ENCODE measurements at regions not wholly inside any gene's neighbourhood (a gene's known extent, or its start where the extent isn't known, plus 50 kb on each side); places are given as distances from the start of the nearest gene placed in this dataset.
"Not testable (repeated sequence)": the region's sequence is repeated elsewhere in the genome, so short reads cannot be mapped to it uniquely, and the experiment has no call there.

DNA sequence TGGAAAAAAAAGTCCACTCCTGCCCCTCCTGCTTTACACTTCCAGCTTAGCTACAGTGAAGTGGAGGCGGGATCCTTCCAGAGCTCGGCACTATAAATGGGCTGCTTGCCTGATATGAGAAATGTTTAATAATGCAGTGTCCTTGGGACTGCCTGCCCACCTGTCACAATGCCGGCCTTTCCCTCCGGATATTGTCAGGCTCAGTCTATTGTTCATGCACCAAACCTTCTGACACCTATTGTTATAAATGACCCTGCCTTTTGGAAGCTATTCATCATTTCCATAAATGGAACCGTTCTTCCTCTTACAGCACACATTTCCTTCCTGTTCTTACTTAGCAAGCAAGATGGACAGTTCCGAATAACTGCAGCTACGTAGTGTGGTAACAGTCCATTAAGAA lies 146.3 kb downstream of the DMAC1 start:
- no peak for DNase-seq
- no peak overlapping the region for H3K27ac ChIP-seq
- TF ChIP-seq, protein P1, sequence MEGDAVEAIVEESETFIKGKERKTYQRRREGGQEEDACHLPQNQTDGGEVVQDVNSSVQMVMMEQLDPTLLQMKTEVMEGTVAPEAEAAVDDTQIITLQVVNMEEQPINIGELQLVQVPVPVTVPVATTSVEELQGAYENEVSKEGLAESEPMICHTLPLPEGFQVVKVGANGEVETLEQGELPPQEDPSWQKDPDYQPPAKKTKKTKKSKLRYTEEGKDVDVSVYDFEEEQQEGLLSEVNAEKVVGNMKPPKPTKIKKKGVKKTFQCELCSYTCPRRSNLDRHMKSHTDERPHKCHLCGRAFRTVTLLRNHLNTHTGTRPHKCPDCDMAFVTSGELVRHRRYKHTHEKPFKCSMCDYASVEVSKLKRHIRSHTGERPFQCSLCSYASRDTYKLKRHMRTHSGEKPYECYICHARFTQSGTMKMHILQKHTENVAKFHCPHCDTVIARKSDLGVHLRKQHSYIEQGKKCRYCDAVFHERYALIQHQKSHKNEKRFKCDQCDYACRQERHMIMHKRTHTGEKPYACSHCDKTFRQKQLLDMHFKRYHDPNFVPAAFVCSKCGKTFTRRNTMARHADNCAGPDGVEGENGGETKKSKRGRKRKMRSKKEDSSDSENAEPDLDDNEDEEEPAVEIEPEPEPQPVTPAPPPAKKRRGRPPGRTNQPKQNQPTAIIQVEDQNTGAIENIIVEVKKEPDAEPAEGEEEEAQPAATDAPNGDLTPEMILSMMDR (IDR thresholded peaks at IDR 0.05; ENCODE audit: low read depth, low read length, missing control alignments): no peak
- H3K36me3 ChIP-seq (replicated peaks): no peaks in the 10 kb centered on the region
- no peaks in the 10 kb centered on the region for H3K27me3 ChIP-seq (replicated peaks)
- no peak overlapping the region for H3K4me3 ChIP-seq (ENCODE audit: low read depth, low read length)
- in situ Hi-C loops (cut with HindIII; ENCODE audit: low pct_ligation_motif_present, low sequenced_read_pairs): no loop called here

DNA sequence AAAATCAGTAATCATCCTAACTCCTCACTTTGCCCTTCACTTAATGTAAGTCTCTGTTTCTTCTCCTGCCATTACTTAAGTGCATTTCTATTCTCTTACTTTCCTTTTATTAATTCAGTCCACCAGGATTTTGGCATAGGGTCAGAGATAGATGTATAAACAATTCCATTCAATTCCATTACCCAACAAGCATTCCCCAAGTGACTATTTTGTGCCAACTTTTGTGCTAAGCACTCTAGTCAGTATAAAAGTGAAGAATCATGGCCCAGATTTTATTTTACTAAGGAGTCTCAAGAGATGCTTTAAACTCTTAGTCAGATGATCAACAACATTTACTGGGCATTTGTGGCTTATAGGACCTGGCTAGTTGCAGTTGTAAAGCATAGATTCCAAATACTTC lies 159.3 kb downstream of the DMAC1 start:
- in situ Hi-C loops (cut with HindIII; ENCODE audit: low pct_ligation_motif_present, low sequenced_read_pairs): no loop called here
- TF ChIP-seq, protein P1 (IDR thresholded peaks at IDR 0.05; ENCODE audit: low read depth, low read length, missing control alignments): no peak
- Histone ChIP-seq H3K36me3 (replicated peaks) (no peaks in the 10 kb centered on the region), H3K4me3 (ENCODE audit: low read depth, low read length) (no peak overlapping the region), H3K27me3 (replicated peaks) (no peaks in the 10 kb centered on the region), H3K27ac (no peak overlapping the region)
- no peak for DNase-seq

DNA sequence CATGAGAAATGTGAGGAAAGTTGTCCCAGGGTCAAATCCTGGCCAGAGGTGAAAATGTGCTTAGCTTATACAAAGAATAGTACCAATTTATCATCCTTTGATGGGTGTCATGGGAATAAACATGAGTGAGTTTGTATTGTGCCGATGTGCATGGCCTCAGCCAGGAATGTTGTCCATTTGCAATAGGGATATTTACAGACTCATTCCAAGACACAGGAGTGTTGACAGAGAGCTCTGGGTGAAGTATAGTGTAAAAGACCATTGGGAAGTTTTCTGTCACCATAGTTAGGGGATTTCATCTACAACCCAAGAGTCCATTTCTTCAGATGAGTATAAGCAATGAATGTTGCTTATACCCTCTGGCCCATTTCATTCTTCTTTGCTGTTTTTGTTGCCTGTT lies 160.1 kb downstream of the DMAC1 start:
- in situ Hi-C loops (cut with HindIII; ENCODE audit: low pct_ligation_motif_present, low sequenced_read_pairs): no loop called here
- TF ChIP-seq, protein P1 (IDR thresholded peaks at IDR 0.05; ENCODE audit: low read depth, low read length, missing control alignments): no peak
- no peaks in the 10 kb centered on the region for H3K36me3 ChIP-seq (replicated peaks)
- no peaks in the 10 kb centered on the region for H3K27me3 ChIP-seq (replicated peaks)
- DNase-seq: no peak
- no peak overlapping the region for H3K27ac ChIP-seq
- H3K4me3 ChIP-seq (ENCODE audit: low read depth, low read length): no peak overlapping the region

DNA sequence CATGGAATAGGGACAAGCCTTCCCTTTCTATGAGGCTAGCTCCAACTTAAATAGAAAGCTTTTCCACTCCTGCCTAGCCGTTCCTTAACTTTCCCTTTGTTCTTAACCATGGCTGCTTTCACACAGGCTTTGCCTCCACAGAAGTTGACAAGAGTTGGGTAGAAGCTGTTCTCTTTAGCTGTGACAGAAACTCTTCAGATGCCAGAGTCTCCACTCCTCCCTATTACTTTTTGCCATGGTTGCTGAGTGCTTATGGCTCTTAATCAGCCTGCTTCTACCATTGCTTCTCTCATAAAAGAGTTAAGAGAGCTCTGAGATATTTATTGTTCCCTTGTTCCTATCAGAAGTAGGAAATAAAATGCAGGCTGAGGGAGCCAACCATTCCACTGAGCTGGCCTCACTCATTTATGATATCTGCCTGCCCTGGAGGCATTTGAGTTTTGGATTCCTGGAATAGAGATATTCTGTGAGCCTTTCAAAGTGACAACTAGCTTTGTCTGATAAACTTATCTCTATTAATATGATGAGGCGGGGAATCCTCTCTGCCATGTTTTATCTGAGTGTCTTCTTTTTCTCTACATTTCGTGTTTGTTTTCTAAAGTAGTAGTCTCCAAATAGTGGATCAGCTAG lies 162.6 kb downstream of the DMAC1 start:
- H3K27ac ChIP-seq: no peak overlapping the region
- in situ Hi-C loops (cut with HindIII; ENCODE audit: low pct_ligation_motif_present, low sequenced_read_pairs): no loop called here
- H3K4me3 ChIP-seq (ENCODE audit: low read depth, low read length): no peak overlapping the region
- DNase-seq: no peak
- no peaks in the 10 kb centered on the region for H3K36me3 ChIP-seq (replicated peaks)
- no peaks in the 10 kb centered on the region for H3K27me3 ChIP-seq (replicated peaks)
- TF ChIP-seq, protein P1 (IDR thresholded peaks at IDR 0.05; ENCODE audit: low read depth, low read length, missing control alignments): no peak

DNA sequence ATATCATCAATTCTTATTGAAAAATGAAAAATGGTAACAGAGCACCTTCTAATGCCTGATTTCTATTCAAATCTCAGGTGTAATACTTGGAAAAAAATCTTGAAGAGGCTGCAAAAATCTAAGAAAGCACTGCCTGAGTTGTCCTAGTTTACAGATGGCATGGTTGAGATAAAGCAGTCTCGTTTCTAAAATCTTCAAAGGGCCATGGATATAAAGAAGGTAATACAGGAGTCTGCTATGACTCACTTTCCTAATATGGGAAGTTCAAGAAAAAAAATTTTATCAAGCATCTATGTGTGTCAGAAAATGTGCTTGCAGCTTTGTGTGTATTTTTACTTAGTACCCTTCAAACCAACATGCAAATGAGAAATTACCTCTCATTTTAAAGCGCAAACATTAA lies 163.3 kb downstream of the DMAC1 start:
- no peaks in the 10 kb centered on the region for H3K36me3 ChIP-seq (replicated peaks)
- TF ChIP-seq, protein P1 (IDR thresholded peaks at IDR 0.05; ENCODE audit: low read depth, low read length, missing control alignments): no peak
- H3K4me3 ChIP-seq (ENCODE audit: low read depth, low read length): no peak overlapping the region
- H3K27me3 ChIP-seq (replicated peaks): no peaks in the 10 kb centered on the region
- H3K27ac ChIP-seq: no peak overlapping the region
- in situ Hi-C loops (cut with HindIII; ENCODE audit: low pct_ligation_motif_present, low sequenced_read_pairs): no loop called here
- DNase-seq: no peak

DNA sequence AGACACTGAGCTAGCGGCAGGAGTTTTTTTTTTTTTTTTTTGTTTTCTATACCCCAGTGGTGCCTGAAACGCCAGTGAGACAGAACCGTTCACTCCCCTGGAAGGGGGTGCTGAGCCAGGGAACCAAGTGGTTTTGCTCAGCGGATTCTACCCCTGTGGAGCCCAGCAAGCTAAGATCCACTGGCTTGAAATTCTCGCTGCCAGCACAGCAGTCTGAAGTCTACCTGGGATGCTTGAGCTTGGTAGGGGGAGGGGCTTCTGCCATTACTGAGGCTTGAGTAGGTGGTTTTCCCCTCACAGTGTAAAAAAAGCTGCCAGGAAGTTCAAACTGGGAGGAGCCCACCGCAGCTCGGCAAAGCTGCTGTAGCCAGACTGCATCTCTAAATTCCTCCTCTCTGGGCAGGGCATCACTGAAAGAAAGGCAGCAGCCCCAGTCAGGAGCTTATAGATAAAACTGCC lies 173.0 kb downstream of the DMAC1 start:
- H3K27ac ChIP-seq; in situ Hi-C loops (cut with HindIII; ENCODE audit: low pct_ligation_motif_present, low sequenced_read_pairs); H3K27me3 ChIP-seq (replicated peaks); H3K4me3 ChIP-seq (ENCODE audit: low read depth, low read length); H3K36me3 ChIP-seq (replicated peaks); DNase-seq: not testable (repeated sequence)

Data from brain microvascular endothelial cell (primary cell).